ENCODE measurements at regions not wholly inside any gene's neighbourhood (a gene's known extent, or its start where the extent isn't known, plus 50 kb on each side); places are given as distances from the start of the nearest gene placed in this dataset.
"Not testable (repeated sequence)": the region's sequence is repeated elsewhere in the genome, so short reads cannot be mapped to it uniquely, and the experiment has no call there.

DNA sequence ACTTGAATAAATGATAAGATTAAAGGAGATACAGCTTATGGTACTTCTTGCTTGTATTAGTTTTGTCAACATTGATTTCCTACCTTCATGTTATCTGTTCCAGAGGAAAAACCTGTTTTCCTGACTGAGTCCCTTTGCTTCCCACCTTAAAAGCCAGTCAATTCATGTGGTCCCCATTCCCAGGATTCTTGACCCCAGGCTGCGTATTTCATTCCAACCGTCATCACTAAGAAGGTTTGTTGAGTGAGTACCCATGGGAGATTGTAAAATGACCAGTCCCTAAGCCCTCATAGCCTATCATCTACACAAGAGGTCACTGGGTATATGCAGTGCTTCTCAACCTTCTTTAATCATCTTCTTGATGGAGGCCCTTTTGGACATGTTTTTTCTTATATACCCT is 52.2 kb downstream of the BEX3 start:
- TF ChIP-seq, protein P1, sequence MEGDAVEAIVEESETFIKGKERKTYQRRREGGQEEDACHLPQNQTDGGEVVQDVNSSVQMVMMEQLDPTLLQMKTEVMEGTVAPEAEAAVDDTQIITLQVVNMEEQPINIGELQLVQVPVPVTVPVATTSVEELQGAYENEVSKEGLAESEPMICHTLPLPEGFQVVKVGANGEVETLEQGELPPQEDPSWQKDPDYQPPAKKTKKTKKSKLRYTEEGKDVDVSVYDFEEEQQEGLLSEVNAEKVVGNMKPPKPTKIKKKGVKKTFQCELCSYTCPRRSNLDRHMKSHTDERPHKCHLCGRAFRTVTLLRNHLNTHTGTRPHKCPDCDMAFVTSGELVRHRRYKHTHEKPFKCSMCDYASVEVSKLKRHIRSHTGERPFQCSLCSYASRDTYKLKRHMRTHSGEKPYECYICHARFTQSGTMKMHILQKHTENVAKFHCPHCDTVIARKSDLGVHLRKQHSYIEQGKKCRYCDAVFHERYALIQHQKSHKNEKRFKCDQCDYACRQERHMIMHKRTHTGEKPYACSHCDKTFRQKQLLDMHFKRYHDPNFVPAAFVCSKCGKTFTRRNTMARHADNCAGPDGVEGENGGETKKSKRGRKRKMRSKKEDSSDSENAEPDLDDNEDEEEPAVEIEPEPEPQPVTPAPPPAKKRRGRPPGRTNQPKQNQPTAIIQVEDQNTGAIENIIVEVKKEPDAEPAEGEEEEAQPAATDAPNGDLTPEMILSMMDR (IDR thresholded peaks at IDR 0.05): no peak

GRCh38 chrX:103429026-103429425 is 52.7 kb downstream of the BEX3 start:
- not testable (repeated sequence) for DNase-seq (ENCODE audit: low spot score); H3K27me3 ChIP-seq (replicated peaks; ENCODE audit: insufficient read depth); H3K4me1 ChIP-seq (ENCODE audit: control insufficient read depth in 1 of 2, low read depth in 2 of 2); ATAC-seq (ENCODE audit: insufficient number of reproducible peaks, low FRiP score, low read depth); H3K27ac ChIP-seq; H3K4me3 ChIP-seq; H3K36me3 ChIP-seq; H3K9me3 ChIP-seq

More for the DNA sequence above, 52.2 kb downstream of the BEX3 start:
- Histone ChIP-seq H3K4me1 (ENCODE audit: control insufficient read depth in 1 of 2, low read depth in 2 of 2) (no peaks in the 10 kb centered on the region), H3K4me3 (no peak overlapping the region), H3K36me3 (no peaks in the 10 kb centered on the region), H3K27ac (no peak overlapping the region), H3K27me3 (replicated peaks; ENCODE audit: insufficient read depth) (no peaks in the 10 kb centered on the region), H3K9me3 (no peaks in the 10 kb centered on the region)
- no peak for DNase-seq (ENCODE audit: low spot score)
- no peak for ATAC-seq (ENCODE audit: insufficient number of reproducible peaks, low FRiP score, low read depth)

- TF ChIP-seq, protein P1 (IDR thresholded peaks at IDR 0.05): no peak
- no peak for DNase-seq (ENCODE audit: low spot score)
- no peaks in the 10 kb centered on the region for H3K9me3 ChIP-seq
- no peak overlapping the region for H3K27ac ChIP-seq
- H3K27me3 ChIP-seq (replicated peaks; ENCODE audit: insufficient read depth): no peaks in the 10 kb centered on the region
- H3K4me1 ChIP-seq (ENCODE audit: control insufficient read depth in 1 of 2, low read depth in 2 of 2): no peaks in the 10 kb centered on the region
- H3K4me3 ChIP-seq: no peak overlapping the region
- H3K36me3 ChIP-seq: no peaks in the 10 kb centered on the region
- ATAC-seq (ENCODE audit: insufficient number of reproducible peaks, low FRiP score, low read depth): no peak
Measured at GRCh38 chrX:103431316-103431715, 55.0 kb downstream of the BEX3 start.

DNA sequence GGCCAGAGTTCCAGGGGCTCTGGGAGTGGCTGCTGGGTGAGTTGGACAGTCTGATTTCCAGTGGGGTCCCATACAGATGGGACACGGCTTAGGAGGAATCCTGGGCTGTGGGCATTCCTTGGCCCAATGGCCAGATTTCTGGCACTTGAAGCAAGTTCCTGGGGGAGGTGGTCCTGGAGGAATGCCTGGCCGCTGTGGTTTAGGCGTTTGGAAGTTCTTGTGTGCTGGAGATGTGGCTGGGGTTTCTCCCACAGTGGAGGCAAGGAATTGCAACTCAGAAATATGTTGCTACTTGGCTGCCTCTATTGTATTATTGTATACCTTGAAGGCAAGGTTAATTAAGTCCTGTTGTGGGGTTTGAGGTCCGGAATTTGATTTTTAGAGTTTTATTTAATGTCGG is 56.5 kb downstream of the BEX3 start:
- not testable (repeated sequence) for H3K36me3 ChIP-seq; H3K27me3 ChIP-seq (replicated peaks; ENCODE audit: insufficient read depth); DNase-seq (ENCODE audit: low spot score); H3K9me3 ChIP-seq; H3K4me1 ChIP-seq (ENCODE audit: control insufficient read depth in 1 of 2, low read depth in 2 of 2); H3K4me3 ChIP-seq; ATAC-seq (ENCODE audit: insufficient number of reproducible peaks, low FRiP score, low read depth); H3K27ac ChIP-seq

DNA sequence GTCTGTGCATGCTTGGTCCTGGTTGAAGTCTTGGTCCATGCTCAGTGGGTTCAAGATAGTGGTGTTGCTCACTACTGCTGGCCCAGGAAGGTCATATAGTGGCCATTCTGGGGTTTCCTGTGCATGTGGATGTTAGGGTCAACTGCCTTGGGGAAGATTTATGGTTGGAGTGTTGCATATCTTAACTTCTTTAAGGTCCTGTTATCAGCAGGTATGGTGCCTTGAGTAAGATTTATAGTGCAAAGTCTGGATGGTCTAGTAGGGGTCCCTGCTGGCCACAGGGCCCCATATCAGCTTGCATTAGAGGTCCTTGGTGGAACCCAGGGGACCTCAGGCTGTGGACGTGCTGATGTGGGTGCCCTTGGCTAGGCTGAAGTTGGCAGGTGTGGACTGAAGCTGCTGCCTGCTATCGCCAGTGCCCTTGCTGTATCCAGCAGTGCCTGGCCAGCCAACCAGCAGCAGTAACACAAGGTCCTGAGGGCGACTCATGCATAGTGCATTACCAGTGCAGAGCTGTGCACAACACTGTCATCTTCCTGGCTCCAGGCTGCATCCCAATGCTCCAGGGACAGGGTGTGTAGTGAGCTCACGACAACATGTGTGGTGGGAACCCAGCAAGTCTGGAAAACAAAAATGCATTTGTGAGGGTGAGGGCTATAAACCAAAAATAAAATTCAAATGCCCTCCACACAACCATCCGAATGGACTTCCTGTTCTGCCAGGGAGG is 61.0 kb downstream of the BEX3 start:
- TF ChIP-seq, protein P1 (IDR thresholded peaks at IDR 0.05): no peak
- Histone ChIP-seq H3K27ac (no peak overlapping the region), H3K9me3 (no peaks in the 10 kb centered on the region), H3K4me1 (ENCODE audit: control insufficient read depth in 1 of 2, low read depth in 2 of 2) (peaks cover 0 to 3% of the 10 kb centered on the region in 2 donors), H3K36me3 (no peaks in the 10 kb centered on the region), H3K4me3 (no peak overlapping the region), H3K27me3 (replicated peaks; ENCODE audit: insufficient read depth) (no peaks in the 10 kb centered on the region)
- DNase-seq (ENCODE audit: low spot score): no peak
- ATAC-seq (ENCODE audit: insufficient number of reproducible peaks, low FRiP score, low read depth): no peak

DNA sequence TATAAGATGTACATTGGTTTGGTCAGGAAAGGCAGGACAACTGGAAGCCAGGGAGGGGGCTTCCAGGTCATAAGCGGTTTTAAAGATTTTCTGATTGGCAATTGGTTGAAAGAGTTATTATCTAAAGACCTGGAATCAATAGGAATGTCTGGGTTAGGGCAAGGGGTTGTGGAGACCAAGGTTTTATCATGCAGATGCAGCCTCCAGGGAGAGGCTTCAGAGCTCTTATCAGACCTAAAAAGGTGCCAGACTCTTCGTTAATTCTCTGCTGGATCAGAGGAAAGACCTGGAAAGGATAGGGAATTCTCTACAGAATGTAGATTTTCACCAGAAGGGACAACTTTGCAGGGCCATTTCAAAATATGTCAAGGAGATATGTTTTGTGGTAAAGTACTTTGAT is 62.8 kb downstream of the BEX3 start:
- DNase-seq (ENCODE audit: low spot score): no peak
- no peak for ATAC-seq (ENCODE audit: insufficient number of reproducible peaks, low FRiP score, low read depth)
- Histone ChIP-seq H3K4me3 (no peak overlapping the region), H3K9me3 (no peaks in the 10 kb centered on the region), H3K27me3 (replicated peaks; ENCODE audit: insufficient read depth) (no peaks in the 10 kb centered on the region), H3K36me3 (no peaks in the 10 kb centered on the region), H3K27ac (no peak overlapping the region), H3K4me1 (ENCODE audit: control insufficient read depth in 1 of 2, low read depth in 2 of 2) (peaks cover 8 to 9% of the 10 kb centered on the region in 2 donors)
- TF ChIP-seq, protein P1 (IDR thresholded peaks at IDR 0.05): no peak
